GM21529 (cell line): ENCODE measurements at regions not wholly inside any gene's neighbourhood (a gene's known extent, or its start where the extent isn't known, plus 50 kb on each side); places are given as distances from the start of the nearest gene placed in this dataset.

Experiments
- ATAC-seq: cut with Tn5 transposase; IDR thresholded peaks from one replicate; pipeline ENCODE4 v1.9.1; 2021; ENCODE audit not compliant: unreplicated experiment

GRCh38 chr6:33967966-33968724 lies 164.3 kb upstream of the MLN start:
- ATAC-seq, result no peak

- ATAC-seq, result no peak
These were observed 163.5 kb upstream of the MLN start for GRCh38 chr6:33967265-33967767.

- no peak for ATAC-seq
These were observed 162.7 kb upstream of the MLN start for GRCh38 chr6:33966536-33966935.

- no peak for ATAC-seq
These were observed 162.0 kb upstream of the MLN start for GRCh38 chr6:33965766-33966165.

- ATAC-seq, result no peak
These were observed 160.6 kb upstream of the MLN start for GRCh38 chr6:33964387-33964786.

- ATAC-seq, result no peak
These were observed 159.4 kb upstream of the MLN start for GRCh38 chr6:33963136-33963750.

- no peak for ATAC-seq
These were observed 158.6 kb upstream of the MLN start for GRCh38 chr6:33962246-33963027.

GRCh38 chr6:33961691-33962090 lies 157.9 kb upstream of the MLN start:
- ATAC-seq, result no peak

GRCh38 chr6:33960345-33961313 lies 156.8 kb upstream of the MLN start:
- ATAC-seq, result no peak

- no peak for ATAC-seq
These were observed 156.0 kb upstream of the MLN start for GRCh38 chr6:33959661-33960344.

GRCh38 chr6:33959329-33959651 lies 155.5 kb upstream of the MLN start:
- ATAC-seq, result no peak

- ATAC-seq, result no peak
These were observed 154.9 kb upstream of the MLN start for GRCh38 chr6:33958526-33959328.

GRCh38 chr6:33957892-33958525 lies 154.2 kb upstream of the MLN start:
- no peak for ATAC-seq

GRCh38 chr6:33957131-33957891 lies 153.5 kb upstream of the MLN start:
- no peak for ATAC-seq

GRCh38 chr6:33956206-33956605 lies 152.4 kb upstream of the MLN start:
- no peak for ATAC-seq

GRCh38 chr6:33955566-33955965 lies 151.8 kb upstream of the MLN start:
- no peak for ATAC-seq

- ATAC-seq, result no peak
These were observed 150.7 kb upstream of the MLN start for GRCh38 chr6:33954453-33954852.

GRCh38 chr6:33953171-33953570 lies 149.4 kb upstream of the MLN start:
- no peak for ATAC-seq
